ENCODE measurements at regions not wholly inside any gene's neighbourhood (a gene's known extent, or its start where the extent isn't known, plus 50 kb on each side); places are given as distances from the start of the nearest gene placed in this dataset.

GRCh38 chr1:187212377-187212776 lies 383.6 kb downstream of the PLA2G4A start:
- Histone ChIP-seq H3K27ac (no peak overlapping the region), H3K4me1 (replicated peaks in 1 of 2) (no peaks in the 10 kb centered on the region)
- WGBS, 10 experiments = 33 to 95% (median 90%) methylated on average over 1 to 2 of the region's 2 CpGs; no CpG with 5 or more reads in 2 of the 10 experiments

GRCh38 chr1:187226396-187226795 lies 397.6 kb downstream of the PLA2G4A start:
- 0 to 100% (median 88%) methylated on average over 2 of the region's 2 CpGs for WGBS, 10 experiments
- in situ Hi-C loops (cut with MboI; ENCODE audit: low pct_unique_long_range_greater_than_20kb in 2 of 9, low sequenced_read_pairs in 9 of 9, unreplicated experiment in 9 of 9) = no loop called here
- Histone ChIP-seq H3K4me3 (no peak overlapping the region), H3K4me1 (replicated peaks in 1 of 2) (no peaks in the 10 kb centered on the region), H3K27ac (no peak overlapping the region)
- peak in 1 of 8 experiments; percentile 21 for ATAC-seq (replicated peaks in 6 of 8)

More at GRCh38 chr1:187212377-187212776, 383.6 kb downstream of the PLA2G4A start:
- no peak overlapping the region for H3K4me3 ChIP-seq
- in situ Hi-C loops (cut with MboI; ENCODE audit: low pct_unique_long_range_greater_than_20kb in 2 of 9, low sequenced_read_pairs in 9 of 9, unreplicated experiment in 9 of 9) = no loop called here
- no peak for ATAC-seq (replicated peaks in 6 of 8)

- Histone ChIP-seq H3K4me1 (replicated peaks in 1 of 2) (no peaks in the 10 kb centered on the region), H3K27ac (no peak overlapping the region), H3K4me3 (no peak overlapping the region)
- in situ Hi-C loops (cut with MboI; ENCODE audit: low pct_unique_long_range_greater_than_20kb in 2 of 9, low sequenced_read_pairs in 9 of 9, unreplicated experiment in 9 of 9) = no loop called here
- 70 to 100% (median 80%) methylated on average over 1 of the region's 1 CpG; no CpG with 5 or more reads in 3 of the 10 experiments for WGBS, 10 experiments
- peak in 1 of 8 experiments; percentile 19 for ATAC-seq (replicated peaks in 6 of 8)
These were observed 400.0 kb downstream of the PLA2G4A start for GRCh38 chr1:187228790-187229189.

GRCh38 chr1:187229496-187229895 lies 400.7 kb downstream of the PLA2G4A start:
- no peak overlapping the region for H3K27ac ChIP-seq

GRCh38 chr1:187234706-187235105 lies 406.0 kb downstream of the PLA2G4A start:
- Histone ChIP-seq H3K27ac (no peak overlapping the region), H3K4me1 (replicated peaks in 1 of 2) (peaks cover 9 to 13% of the 10 kb centered on the region in 2 donors), H3K4me3 (no peak overlapping the region)
- in situ Hi-C loops (cut with MboI; ENCODE audit: low pct_unique_long_range_greater_than_20kb in 2 of 9, low sequenced_read_pairs in 9 of 9, unreplicated experiment in 9 of 9) = no loop called here
- ATAC-seq (replicated peaks in 6 of 8) = no peak
- WGBS, 10 experiments = 33 to 100% (median 83%) methylated on average over 1 of the region's 1 CpG; no CpG with 5 or more reads in 1 of the 10 experiments

More at GRCh38 chr1:187229496-187229895, 400.7 kb downstream of the PLA2G4A start:
- H3K4me1 ChIP-seq (replicated peaks in 1 of 2) = no peaks in the 10 kb centered on the region
- in situ Hi-C loops (cut with MboI; ENCODE audit: low pct_unique_long_range_greater_than_20kb in 2 of 9, low sequenced_read_pairs in 9 of 9, unreplicated experiment in 9 of 9) = no loop called here
- ATAC-seq (replicated peaks in 6 of 8) = no peak
- no peak overlapping the region for H3K4me3 ChIP-seq

GRCh38 chr1:187236199-187236598 lies 407.4 kb downstream of the PLA2G4A start:
- no peak overlapping the region for H3K4me3 ChIP-seq
- peaks cover 9 to 13% of the 10 kb centered on the region in 2 donors for H3K4me1 ChIP-seq (replicated peaks in 1 of 2)
- H3K27ac ChIP-seq = no peak overlapping the region
- WGBS, 10 experiments = 25 to 97% (median 87%) methylated on average over 1 to 2 of the region's 2 CpGs; no CpG with 5 or more reads in 1 of the 10 experiments
- in situ Hi-C loops (cut with MboI; ENCODE audit: low pct_unique_long_range_greater_than_20kb in 2 of 9, low sequenced_read_pairs in 9 of 9, unreplicated experiment in 9 of 9) = no loop called here
- ATAC-seq (replicated peaks in 6 of 8) = peak in 4 of 8 experiments; percentile 55 to 63 (median 60)

- Histone ChIP-seq H3K4me3 (no peak overlapping the region), H3K4me1 (replicated peaks in 1 of 2) (peaks cover 9 to 13% of the 10 kb centered on the region in 2 donors), H3K27ac (no peak overlapping the region)
- in situ Hi-C loops (cut with MboI; ENCODE audit: low pct_unique_long_range_greater_than_20kb in 2 of 9, low sequenced_read_pairs in 9 of 9, unreplicated experiment in 9 of 9) = no loop called here
- peak in 5 of 8 experiments; percentile 85 to 96 (median 94) for ATAC-seq (replicated peaks in 6 of 8)
- WGBS, 10 experiments = 50 to 100% (median 78%) methylated on average over 1 to 2 of the region's 2 CpGs; no CpG with 5 or more reads in 4 of the 10 experiments
These were observed 407.9 kb downstream of the PLA2G4A start for GRCh38 chr1:187236676-187237075.

- in situ Hi-C loops (cut with MboI; ENCODE audit: low pct_unique_long_range_greater_than_20kb in 2 of 9, low sequenced_read_pairs in 9 of 9, unreplicated experiment in 9 of 9) = no loop called here
- H3K27ac ChIP-seq = no peak overlapping the region
- peaks cover 9 to 13% of the 10 kb centered on the region in 2 donors for H3K4me1 ChIP-seq (replicated peaks in 1 of 2)
- no peak overlapping the region for H3K4me3 ChIP-seq
- no peak for ATAC-seq (replicated peaks in 6 of 8)
- WGBS, 10 experiments = 50 to 100% (median 91%) methylated on average over 1 to 3 of the region's 3 CpGs
These were observed 408.8 kb downstream of the PLA2G4A start for GRCh38 chr1:187237542-187237941.

GRCh38 chr1:187241971-187242370 lies 413.2 kb downstream of the PLA2G4A start:
- Histone ChIP-seq H3K4me1 (replicated peaks in 1 of 2) (peaks cover under 1 to 3% of the 10 kb centered on the region in 2 donors), H3K4me3 (no peak overlapping the region), H3K27ac (no peak overlapping the region)
- ATAC-seq (replicated peaks in 6 of 8) = no peak
- in situ Hi-C loops (cut with MboI; ENCODE audit: low pct_unique_long_range_greater_than_20kb in 2 of 9, low sequenced_read_pairs in 9 of 9, unreplicated experiment in 9 of 9) = no loop called here

- 26 to 84% (median 41%) methylated on average over 2 to 4 of the region's 4 CpGs for whole genome bisulfite sequencing, 10 experiments
- in situ Hi-C loops (cut with MboI; ENCODE audit: low pct_unique_long_range_greater_than_20kb in 2 of 9, low sequenced_read_pairs in 9 of 9, unreplicated experiment in 9 of 9) = no loop called here
- ATAC-seq (replicated peaks in 6 of 8) = peak in 4 of 8 experiments; percentile 36 to 71 (median 51)
These were observed 415.9 kb downstream of the PLA2G4A start for GRCh38 chr1:187244623-187245022.

GRCh38 chr1:187245201-187245600 lies 416.5 kb downstream of the PLA2G4A start:
- in situ Hi-C loops (cut with MboI; ENCODE audit: low pct_unique_long_range_greater_than_20kb in 2 of 9, low sequenced_read_pairs in 9 of 9, unreplicated experiment in 9 of 9) = no loop called here
- WGBS, 10 experiments = 0 to 67% (median 20%) methylated on average over 1 of the region's 1 CpG
- ATAC-seq (replicated peaks in 6 of 8) = peak in 1 of 8 experiments; percentile 27
- Histone ChIP-seq H3K27ac (no peak overlapping the region), H3K4me1 (replicated peaks in 1 of 2) (no peaks in the 10 kb centered on the region), H3K4me3 (no peak overlapping the region)

More at GRCh38 chr1:187244623-187245022, 415.9 kb downstream of the PLA2G4A start:
- Histone ChIP-seq H3K27ac (no peak overlapping the region), H3K4me1 (replicated peaks in 1 of 2) (no peaks in the 10 kb centered on the region), H3K4me3 (no peak overlapping the region)

GRCh38 chr1:187249196-187249595 lies 420.4 kb downstream of the PLA2G4A start:
- WGBS, 10 experiments = 0 to 100% (median 100%) methylated on average over 1 of the region's 1 CpG
- peak in 2 of 8 experiments; percentile 71 to 81 for ATAC-seq (replicated peaks in 6 of 8)

GRCh38 chr1:187252923-187253322 lies 424.2 kb downstream of the PLA2G4A start:
- in situ Hi-C loops (cut with MboI; ENCODE audit: low pct_unique_long_range_greater_than_20kb in 2 of 9, low sequenced_read_pairs in 9 of 9, unreplicated experiment in 9 of 9) = loop anchor here in 1 of 9 experiments (25.0 kb wide), 1 partner anchor 191 kb away; no protein-coding TSS in a partner anchor
- no peaks in the 10 kb centered on the region for H3K4me1 ChIP-seq (replicated peaks in 1 of 2)
- 78 to 100% (median 94%) methylated on average over 1 of the region's 1 CpG; no CpG with 5 or more reads in 3 of the 10 experiments for WGBS, 10 experiments
- H3K4me3 ChIP-seq = no peak overlapping the region
- no peak overlapping the region for H3K27ac ChIP-seq
- ATAC-seq (replicated peaks in 6 of 8) = peak in 2 of 8 experiments; percentile 9 to 31

More at GRCh38 chr1:187249196-187249595, 420.4 kb downstream of the PLA2G4A start:
- in situ Hi-C loops (cut with MboI; ENCODE audit: low pct_unique_long_range_greater_than_20kb in 2 of 9, low sequenced_read_pairs in 9 of 9, unreplicated experiment in 9 of 9) = no loop called here
- Histone ChIP-seq H3K4me1 (replicated peaks in 1 of 2) (no peaks in the 10 kb centered on the region), H3K4me3 (no peak overlapping the region), H3K27ac (no peak overlapping the region)

GRCh38 chr1:187257476-187257875 lies 428.7 kb downstream of the PLA2G4A start:
- peak in 2 of 8 experiments; percentile 26 to 34 for ATAC-seq (replicated peaks in 6 of 8)
- 17 to 100% (median 84%) methylated on average over 1 to 3 of the region's 3 CpGs; no CpG with 5 or more reads in 2 of the 10 experiments for WGBS, 10 experiments
- Histone ChIP-seq H3K4me3 (no peak overlapping the region), H3K27ac (no peak overlapping the region), H3K4me1 (replicated peaks in 1 of 2) (no peaks in the 10 kb centered on the region)
- in situ Hi-C loops (cut with MboI; ENCODE audit: low pct_unique_long_range_greater_than_20kb in 2 of 9, low sequenced_read_pairs in 9 of 9, unreplicated experiment in 9 of 9) = loop anchor here in 1 of 9 experiments (25.0 kb wide), 1 partner anchor 195 kb away; no protein-coding TSS in a partner anchor

All from motor neuron (in vitro differentiated cells).